GM12878 (cell line): ENCODE measurements at regions not wholly inside any gene's neighbourhood (a gene's known extent, or its start where the extent isn't known, plus 50 kb on each side); places are given as distances from the start of the nearest gene placed in this dataset.

Experiments used
- ATAC-seq: fragments of 200-7000 bp; cut with Tn5 transposase; 3 replicates; pipeline ENCODE4 v1.9.1; 2020; ENCODE audit warnings: mild to moderate bottlenecking, moderate library complexity
- BruUV-seq: library from RNA; stranded (reverse); fragments of 400-500 nt; replicated peaks from 2 replicates; lab custom pipeline; 2021; lab: Mats Ljungman, UMichigan
- CTCF ChIA-PET: fragments of 300-600 bp; sonication (Branson Sonifier 250); formaldehyde crosslinking; extraction: SDS; loops from one replicate; lab custom pipeline; 2021; ENCODE audit warnings: inconsistent platforms; lab: Yijun Ruan, JAX
- POLR2A ChIA-PET: fragments of 350-600 bp; formaldehyde crosslinking; extraction: SDS; loops from one replicate; lab custom pipeline; 2021; ENCODE audit warnings: inconsistent platforms; lab: Charles Lee
- RAD21 ChIA-PET: fragments of 300-600 bp; sonication (Branson Sonifier 250); formaldehyde crosslinking; loops from one replicate; lab custom pipeline; 2023; ENCODE audit warnings: antibody characterized with exemption; ENCODE audit not compliant: unreplicated experiment; lab: Charles Lee
- SMC1A ChIA-PET: fragments of 300-600 bp; sonication (Branson Sonifier 250); formaldehyde crosslinking; loops from one replicate; lab custom pipeline; 2023; ENCODE audit not compliant: unreplicated experiment, uncharacterized antibody; lab: Charles Lee
- DNase-seq: peaks from one replicate; pipeline ENCODE4 v3.0.0-alpha.2; 2011; ENCODE audit warnings: low read depth, low spot score
- FAIRE-seq: peaks from 3 replicates; lab custom pipeline; 2011; peaks lifted over from hg19 to GRCh38; lab: Jason Lieb, UNC
- H2AFZ ChIP-seq: 2 replicates; pipeline ENCODE4 v1.6.0; 2011; ENCODE audit warnings: low read depth, low read length, control low read depth; ENCODE audit not compliant: control insufficient read depth
- H3K27ac ChIP-seq: 2 replicates; pipeline ENCODE4 v1.5.1; 2011; ENCODE audit warnings: control low read depth; ENCODE audit not compliant: control insufficient read depth, insufficient read depth
- H3K27me3 ChIP-seq, 2 experiments: replicated peaks in 1 of 2; 2 replicates each; pipeline versions ENCODE4 v1.6.0 to v1.6.1; 2011; ENCODE audit warnings: low read length in 1 of 2; ENCODE audit not compliant: control insufficient read depth in 2 of 2, insufficient read depth in 2 of 2
- H3K36me3 ChIP-seq, 2 experiments: 2 replicates each; pipeline ENCODE4 v1.5.1; 2011; ENCODE audit warnings: low read length in 1 of 2; ENCODE audit not compliant: control insufficient read depth in 2 of 2, insufficient read depth in 2 of 2
- H3K4me1 ChIP-seq: 2 replicates; pipeline ENCODE4 v1.6.1; 2011; ENCODE audit warnings: mild to moderate bottlenecking, low read length, moderate library complexity, mixed read lengths; ENCODE audit not compliant: control insufficient read depth, insufficient read depth
- H3K4me2 ChIP-seq: 2 replicates; pipeline ENCODE4 v1.6.0; 2011; ENCODE audit warnings: control low read depth; ENCODE audit not compliant: control insufficient read depth, insufficient read depth
- H3K4me3 ChIP-seq: fragments of 200-600 bp; sonication (generic); 2 replicates; pipeline ENCODE4 v1.5.1; 2016
- H3K79me2 ChIP-seq: 2 replicates; pipeline ENCODE4 v1.6.0; 2011; ENCODE audit warnings: low read length; ENCODE audit not compliant: control insufficient read depth, insufficient read depth
- H3K9ac ChIP-seq: 2 replicates; pipeline ENCODE4 v1.8.0; 2011; ENCODE audit warnings: low read length, control low read depth, mixed read lengths; ENCODE audit not compliant: control insufficient read depth, insufficient read depth
- H3K9me3 ChIP-seq: replicated peaks from 3 replicates; pipeline ENCODE4 v1.5.1; 2011; ENCODE audit warnings: mild to moderate bottlenecking, low read length; ENCODE audit not compliant: control insufficient read depth, insufficient read depth
- H4K20me1 ChIP-seq: 2 replicates; pipeline ENCODE4 v1.6.0; 2011; ENCODE audit not compliant: control insufficient read depth, insufficient read depth
- CBFB ChIP-seq: IDR thresholded peaks from 2 replicates; pipeline ENCODE4 v1.6.1; 2016; ENCODE audit warnings: antibody characterized with exemption, low read depth
- CUX1 ChIP-seq: IDR thresholded peaks from 2 replicates; pipeline ENCODE4 v1.6.1; 2012; ENCODE audit warnings: improper control_type of control experiment, low read depth, low read length; ENCODE audit not compliant: insufficient replicate concordance
- EED ChIP-seq: sonication (generic); IDR thresholded peaks from 2 replicates; pipeline ENCODE4 v1.6.1; 2016; ENCODE audit warnings: antibody characterized with exemption, low read depth
- ESRRA ChIP-seq: IDR thresholded peaks from 2 replicates; pipeline ENCODE4 v1.6.1; 2012; ENCODE audit warnings: mild to moderate bottlenecking, low read length, improper control_type of control experiment
- JUND ChIP-seq: IDR thresholded peaks from 2 replicates; pipeline ENCODE4 v1.6.1; 2012; ENCODE audit warnings: low read depth, mild to moderate bottlenecking, low read length, improper control_type of control experiment, moderate library complexity
- MEF2B ChIP-seq: fragments of 450-650 bp; IDR thresholded peaks from 2 replicates; pipeline ENCODE4 v1.6.1; 2018; ENCODE audit warnings: mild to moderate bottlenecking, moderate library complexity; ENCODE audit not compliant: partially characterized antibody, poor library complexity, severe bottlenecking
- PAX8 ChIP-seq: fragments of 450-650 bp; IDR thresholded peaks from 2 replicates; pipeline ENCODE4 v1.6.1; 2017; ENCODE audit warnings: mild to moderate bottlenecking, moderate library complexity
- RCOR1 ChIP-seq: conservative IDR thresholded peaks from 2 replicates; pipeline ENCODE4 v1.6.1; 2012; ENCODE audit warnings: low read depth, low read length, improper control_type of control experiment
- SIN3A ChIP-seq: IDR thresholded peaks from 2 replicates; pipeline ENCODE4 v1.6.1; 2012; ENCODE audit warnings: low read depth, low read length, improper control_type of control experiment
- SRF ChIP-seq, 2 experiments: IDR thresholded peaks; 2 replicates each; pipeline ENCODE4 v1.6.1; 2011; ENCODE audit warnings: low read depth in 2 of 2, low read length in 2 of 2, mild to moderate bottlenecking in 1 of 2, moderate library complexity in 1 of 2
- STAT1 ChIP-seq: fragments of 450-650 bp; conservative IDR thresholded peaks from 2 replicates; pipeline ENCODE4 v1.6.1; 2014; ENCODE audit warnings: antibody characterized with exemption, mild to moderate bottlenecking
- SUPT20H ChIP-seq: IDR thresholded peaks from 2 replicates; pipeline ENCODE4 v1.6.1; 2011; ENCODE audit warnings: low read depth, mild to moderate bottlenecking, low read length, moderate library complexity, borderline replicate concordance; ENCODE audit not compliant: control insufficient read depth
- USF2 ChIP-seq: IDR thresholded peaks from 2 replicates; pipeline ENCODE4 v1.6.1; 2011; ENCODE audit warnings: low read depth, low read length, improper control_type of control experiment, borderline replicate concordance
- ZNF622 ChIP-seq: fragments of 450-650 bp; IDR thresholded peaks from 2 replicates; pipeline ENCODE4 v1.6.1; 2017; ENCODE audit warnings: mild to moderate bottlenecking, inconsistent platforms
- ZSCAN29 ChIP-seq: fragments of 450-650 bp; IDR thresholded peaks from 2 replicates; pipeline ENCODE4 v1.6.1; 2017; ENCODE audit warnings: mild to moderate bottlenecking, moderate library complexity
- WGBS: methylation state at CpG from one replicate; pipeline ENCODE4 v1.1.6; 2016; ENCODE audit warnings: low lambda C conversion rate; ENCODE audit not compliant: insufficient replicate concordance, insufficient coverage; ENCODE audit errors: missing lambda C conversion rate; 5-methylcytosine and 5-hydroxymethylcytosine counted together
- in situ Hi-C: fragments of 300-500 bp; cut with MboI; formaldehyde crosslinking; loops from 9 replicates; pipeline ENCODE4 v1.14.3; 2018; ENCODE audit warnings: mixed read lengths
- intact Hi-C: fragments of 100-400 bp; cut with micrococcal nuclease; formaldehyde crosslinking; loops from one replicate; pipeline ENCODE4 v1.14.2; 2022; ENCODE audit not compliant: unreplicated experiment

GRCh38 chr13:104043184-104043583, 977.0 kb upstream of the SLC10A2 start:
- ChIA-PET POLR2A (no interaction called here), CTCF (interaction anchor here (0.8 to 1.3 kb wide), 2 partner anchors 53 to 1127 kb away, joined by 3 read pairs; no protein-coding TSS in a partner anchor), SMC1A (interaction anchor here (0.6 to 0.7 kb wide), 2 partner anchors 30 to 854 kb away, joined by 3 to 6 read pairs; no protein-coding TSS in a partner anchor), RAD21 (no interaction called here)
- Histone ChIP-seq H3K9ac (no peak overlapping the region), H3K4me3 (no peak overlapping the region), H3K27me3 (no peaks in the 10 kb centered on the region), H3K27ac (no peak overlapping the region), H3K36me3 (no peaks in the 10 kb centered on the region), H3K79me2 (no peaks in the 10 kb centered on the region), H3K9me3 (no peaks in the 10 kb centered on the region), H4K20me1 (no peaks in the 10 kb centered on the region), H3K4me2 (no peak overlapping the region), H2AFZ (no peak overlapping the region), H3K4me1 (no peaks in the 10 kb centered on the region)
- ATAC-seq: no peak
- TF ChIP-seq EED (no peak), STAT1 (no peak), USF2 (no peak), PAX8 (no peak), CUX1 (no peak), ESRRA (no peak), CBFB (no peak), JUND (no peak), RCOR1 (no peak), SIN3A (no peak), ZNF622 (no peak), SRF (IDR thresholded peaks at IDR 0.05; ENCODE audit: low read depth in 2 of 2, low read length in 2 of 2) (no peak), ZSCAN29 (no peak), SUPT20H (no peak), MEF2B (no peak)
- FAIRE-seq: no peak
- no peak for DNase-seq
- BruUV-seq: no TSS peak
- intact Hi-C loops: loop anchor here (10.0 kb wide), 1 partner anchor 1128 kb away; no protein-coding TSS in a partner anchor
- WGBS: 0% methylated on average over 2 of the region's 2 CpGs
- in situ Hi-C loops: no loop called here
